GM12873 (cell line): ENCODE measurements at regions not wholly inside any gene's neighbourhood (a gene's known extent, or its start where the extent isn't known, plus 50 kb on each side); places are given as distances from the start of the nearest gene placed in this dataset.

ENCODE experiments used
- CTCF ChIP-seq: IDR thresholded peaks from 2 replicates; pipeline ENCODE4 v1.5.1; 2012; ENCODE audit warnings: low read depth, mild to moderate bottlenecking, moderate library complexity, low read length, control low read depth; ENCODE audit not compliant: insufficient read depth; ENCODE audit errors: missing control alignments

GRCh38 chr3:164192974-164193373, 885.3 kb downstream of the SI start:
- no peak for TF ChIP-seq CTCF

GRCh38 chr3:164190566-164190965, 887.7 kb downstream of the SI start:
- no peak for TF ChIP-seq CTCF

GRCh38 chr3:164186095-164186494, 892.2 kb downstream of the SI start:
- TF ChIP-seq CTCF: no peak

- TF ChIP-seq CTCF: no peak
These were observed 899.1 kb downstream of the SI start for GRCh38 chr3:164179110-164179774.

GRCh38 chr3:164174059-164174458, 904.2 kb downstream of the SI start:
- no peak for TF ChIP-seq CTCF

GRCh38 chr3:164155400-164155799, 922.9 kb downstream of the SI start:
- no peak for TF ChIP-seq CTCF

GRCh38 chr3:164144824-164145223, 933.5 kb downstream of the SI start:
- no peak for TF ChIP-seq CTCF
